GM23248 (cell line): ENCODE measurements at regions not wholly inside any gene's neighbourhood (a gene's known extent, or its start where the extent isn't known, plus 50 kb on each side); places are given as distances from the start of the nearest gene placed in this dataset.
"Not testable (repeated sequence)": the region's sequence is repeated elsewhere in the genome, so short reads cannot be mapped to it uniquely, and the experiment has no call there.

Experiments
- EZH2 ChIP-seq: fragments of 200-600 bp; sonication (generic); IDR thresholded peaks from 2 replicates; pipeline ENCODE4 v1.6.1; 2018; ENCODE audit warnings: antibody characterized with exemption, mild to moderate bottlenecking; ENCODE audit not compliant: insufficient read depth, poor library complexity, severe bottlenecking
- EZH2phosphoT487 ChIP-seq: fragments of 200-600 bp; sonication (generic); IDR thresholded peaks from 2 replicates; pipeline ENCODE4 v1.6.1; 2018; ENCODE audit warnings: antibody characterized with exemption, moderate library complexity, mild to moderate bottlenecking, low read depth; ENCODE audit not compliant: insufficient read depth

GRCh38 chr9:80970377-80970776, 719.0 kb downstream of the TLE1 start:
- not testable (repeated sequence) for TF ChIP-seq EZH2, EZH2phosphoT487
